IPS-18a (cell line): ENCODE measurements at regions not wholly inside any gene's neighbourhood (a gene's known extent, or its start where the extent isn't known, plus 50 kb on each side); places are given as distances from the start of the nearest gene placed in this dataset.

Experiments used
- H3K27ac ChIP-seq: one replicate; pipeline ENCODE4 v1.5.1; 2013; ENCODE audit warnings: low read length
- H3K27me3 ChIP-seq: one replicate; pipeline ENCODE4 v1.6.1; 2013; ENCODE audit warnings: mild to moderate bottlenecking, low read length; ENCODE audit not compliant: control insufficient read depth, insufficient read depth
- H3K36me3 ChIP-seq: one replicate; pipeline ENCODE4 v1.6.1; 2013; ENCODE audit warnings: low read depth, low read length; ENCODE audit not compliant: control insufficient read depth
- H3K4me1 ChIP-seq: one replicate; pipeline ENCODE4 v1.6.1; 2013; ENCODE audit warnings: low read depth, low read length; ENCODE audit not compliant: control insufficient read depth
- H3K4me3 ChIP-seq: one replicate; pipeline ENCODE4 v1.5.1; 2013; ENCODE audit warnings: low read length
- H3K9ac ChIP-seq: one replicate; pipeline ENCODE4 v1.6.1; 2013; ENCODE audit warnings: mild to moderate bottlenecking, low read length, moderate library complexity
- H3K9me3 ChIP-seq: one replicate; pipeline ENCODE4 v1.6.1; 2013; ENCODE audit warnings: low read depth, low read length; ENCODE audit not compliant: control insufficient read depth

GRCh38 chr11:90738799-90739198 lies 516.0 kb upstream of the CHORDC1 start:
- Histone ChIP-seq H3K27ac (no peak overlapping the region), H3K27me3 (no peaks in the 10 kb centered on the region), H3K9me3 (no peaks in the 10 kb centered on the region), H3K36me3 (no peaks in the 10 kb centered on the region), H3K4me1 (peaks cover 17% of the 10 kb centered on the region), H3K9ac (no peak overlapping the region), H3K4me3 (no peak overlapping the region)

DNA sequence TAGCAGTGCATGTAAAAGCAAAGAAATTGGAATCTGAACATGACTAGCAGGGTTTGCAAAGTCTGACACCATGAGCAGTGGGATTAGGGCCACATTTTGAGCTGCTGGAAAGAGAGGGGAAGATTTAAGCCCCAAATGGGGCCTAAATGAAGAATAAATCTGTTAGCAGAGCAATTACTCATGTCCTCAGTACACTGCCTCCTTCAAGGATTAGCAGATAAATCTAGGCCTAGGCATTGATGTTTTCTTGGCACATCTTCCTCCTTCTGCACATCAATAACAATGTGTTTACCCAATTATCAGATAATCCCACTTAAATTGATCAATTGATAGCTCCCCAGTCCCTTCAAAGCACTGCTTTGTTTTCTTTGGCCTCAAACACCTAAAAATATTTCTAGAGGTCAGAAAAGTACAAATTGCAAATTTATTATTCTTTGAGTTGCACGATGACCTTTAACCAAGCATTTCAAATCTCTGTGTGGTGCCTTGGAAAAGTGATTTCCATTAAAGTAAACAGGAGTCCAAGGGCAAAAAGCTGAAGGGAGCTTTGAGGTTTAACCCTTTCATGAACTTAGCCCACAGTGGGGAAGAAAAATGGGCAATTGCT lies 514.7 kb upstream of the CHORDC1 start:
- Histone ChIP-seq H3K4me3 (no peak overlapping the region), H3K27ac (no peak overlapping the region), H3K36me3 (no peaks in the 10 kb centered on the region)

GRCh38 chr11:90732486-90732885 lies 509.6 kb upstream of the CHORDC1 start:
- Histone ChIP-seq H3K9me3 (no peaks in the 10 kb centered on the region), H3K4me3 (no peak overlapping the region), H3K27ac (no peak overlapping the region), H3K27me3 (no peaks in the 10 kb centered on the region), H3K36me3 (no peaks in the 10 kb centered on the region), H3K4me1 (peaks cover 10% of the 10 kb centered on the region), H3K9ac (no peak overlapping the region)

More for the DNA sequence above, 514.7 kb upstream of the CHORDC1 start:
- peaks cover 17% of the 10 kb centered on the region for H3K4me1 ChIP-seq
- no peaks in the 10 kb centered on the region for H3K27me3 ChIP-seq
- H3K9ac ChIP-seq = no peak overlapping the region
- no peaks in the 10 kb centered on the region for H3K9me3 ChIP-seq

DNA sequence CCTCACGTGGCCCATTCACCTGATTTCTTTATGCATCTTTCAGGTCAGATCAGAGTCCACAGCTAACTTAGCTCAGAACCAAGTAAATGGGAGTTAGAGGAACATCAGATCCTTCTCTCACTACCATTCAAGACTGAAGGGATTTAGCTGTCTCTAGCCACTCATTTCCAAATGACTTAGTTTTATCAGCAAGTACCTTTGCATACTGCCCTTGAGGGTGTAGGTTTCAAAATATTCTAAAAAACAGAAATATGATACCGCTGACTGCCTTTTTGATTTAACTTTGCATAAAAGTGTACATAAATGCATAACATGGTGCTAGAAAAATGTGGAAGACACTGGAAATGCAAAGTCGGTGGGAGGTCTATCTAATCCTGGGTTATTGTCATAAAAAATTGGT lies 500.6 kb upstream of the CHORDC1 start:
- H3K27ac ChIP-seq = no peak overlapping the region
- H3K9ac ChIP-seq = no peak overlapping the region
- H3K36me3 ChIP-seq = no peaks in the 10 kb centered on the region
- no peaks in the 10 kb centered on the region for H3K9me3 ChIP-seq
- H3K4me1 ChIP-seq = no peaks in the 10 kb centered on the region
- H3K4me3 ChIP-seq = no peak overlapping the region
- no peaks in the 10 kb centered on the region for H3K27me3 ChIP-seq

DNA sequence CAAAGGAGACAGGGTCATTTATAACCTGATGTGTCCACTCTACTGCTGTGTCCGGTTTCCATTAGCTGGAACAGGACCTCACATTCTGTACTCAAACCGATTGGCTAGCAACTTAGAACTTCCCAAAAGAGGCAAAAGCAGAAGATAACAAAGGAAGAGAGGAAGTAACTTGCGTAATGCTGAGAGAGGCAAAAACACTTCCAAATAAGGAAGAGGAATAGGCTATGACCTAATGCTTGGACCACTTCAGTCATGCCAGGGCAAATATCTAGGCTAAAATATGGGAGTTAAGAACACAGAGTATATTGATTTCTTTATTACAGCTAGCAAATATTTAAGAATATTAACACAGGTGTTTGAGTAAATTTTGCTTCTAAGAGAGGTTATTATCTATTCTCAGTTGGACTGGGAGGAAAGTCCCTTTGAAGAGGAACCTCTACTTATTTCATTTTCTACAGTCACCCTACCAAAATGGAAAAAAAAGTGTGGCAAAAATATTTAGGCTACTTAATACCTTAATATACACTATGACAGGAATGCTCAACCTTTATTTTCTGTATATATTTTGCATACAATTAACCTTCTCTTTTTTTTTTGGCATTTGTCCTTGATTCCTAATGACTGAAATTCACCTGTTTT lies 499.8 kb upstream of the CHORDC1 start:
- H3K4me1 ChIP-seq = no peaks in the 10 kb centered on the region
- no peak overlapping the region for H3K9ac ChIP-seq
- no peaks in the 10 kb centered on the region for H3K9me3 ChIP-seq
- H3K27ac ChIP-seq = no peak overlapping the region
- no peaks in the 10 kb centered on the region for H3K27me3 ChIP-seq
- no peaks in the 10 kb centered on the region for H3K36me3 ChIP-seq
- H3K4me3 ChIP-seq = no peak overlapping the region

DNA sequence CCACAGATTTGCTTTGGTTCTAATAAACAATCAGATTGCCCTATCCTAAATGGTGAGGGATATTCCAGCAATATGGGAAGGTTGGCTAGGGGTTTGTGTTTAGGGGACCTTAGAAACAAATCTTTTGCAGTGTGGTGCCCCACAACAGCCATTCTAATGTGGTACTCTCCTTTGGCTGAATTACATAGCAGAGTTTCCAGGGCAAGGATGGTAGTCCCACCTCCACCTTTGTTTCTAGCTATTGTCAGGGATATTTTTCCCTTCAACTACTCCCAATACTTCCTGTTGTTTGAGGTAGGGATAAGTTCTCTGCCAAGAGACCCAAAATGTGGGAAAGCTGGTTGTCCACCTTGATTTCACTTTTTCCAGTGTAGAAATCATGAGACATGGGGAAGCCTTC lies 494.7 kb upstream of the CHORDC1 start:
- peaks cover 5% of the 10 kb centered on the region for H3K4me1 ChIP-seq
- no peak overlapping the region for H3K27ac ChIP-seq

DNA sequence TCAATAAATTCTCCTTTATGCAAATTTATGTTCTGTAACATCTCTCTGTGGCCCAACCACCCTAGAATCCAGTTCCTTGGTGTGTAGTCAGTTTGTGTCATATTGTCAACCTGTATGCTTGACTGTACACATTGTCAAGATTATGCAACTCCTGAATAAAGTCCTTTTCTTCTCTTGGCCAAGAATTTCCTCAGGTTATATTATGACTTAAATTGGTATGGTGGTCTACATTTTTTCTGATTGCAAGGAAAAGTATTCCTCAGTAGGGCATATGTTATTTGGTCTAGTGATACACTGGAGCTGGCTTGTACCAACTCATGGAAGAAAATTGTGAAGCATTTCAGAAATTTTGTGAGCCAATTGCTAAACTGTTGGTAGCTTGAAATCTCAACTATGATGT lies 482.8 kb upstream of the CHORDC1 start:
- no peak overlapping the region for H3K4me3 ChIP-seq
- H3K27me3 ChIP-seq = no peaks in the 10 kb centered on the region
- H3K9ac ChIP-seq = no peak overlapping the region
- H3K36me3 ChIP-seq = no peaks in the 10 kb centered on the region
- H3K4me1 ChIP-seq = peaks cover 12% of the 10 kb centered on the region
- H3K27ac ChIP-seq = no peak overlapping the region
- no peaks in the 10 kb centered on the region for H3K9me3 ChIP-seq

More for the DNA sequence above, 494.7 kb upstream of the CHORDC1 start:
- no peaks in the 10 kb centered on the region for H3K27me3 ChIP-seq
- no peaks in the 10 kb centered on the region for H3K9me3 ChIP-seq
- H3K36me3 ChIP-seq = no peaks in the 10 kb centered on the region
- no peak overlapping the region for H3K4me3 ChIP-seq
- no peak overlapping the region for H3K9ac ChIP-seq

DNA sequence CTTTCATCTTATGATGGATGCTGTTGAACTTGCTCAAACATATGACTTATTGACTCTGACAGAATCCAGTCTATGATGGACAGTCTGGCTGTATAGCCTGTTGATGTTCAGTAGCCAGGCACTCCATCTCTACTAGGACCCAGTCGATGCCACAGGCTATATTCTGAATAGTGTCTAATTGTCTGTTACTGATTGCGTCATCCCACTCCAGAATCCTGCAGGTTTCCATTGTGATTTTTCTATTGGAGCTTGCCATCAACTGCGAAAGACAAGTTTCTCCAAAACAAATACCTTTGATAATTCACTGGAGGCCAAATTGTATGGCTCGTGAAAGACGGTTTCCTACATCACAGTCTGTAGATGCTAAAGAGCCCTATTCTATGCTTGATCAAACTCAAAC lies 481.7 kb upstream of the CHORDC1 start:
- Histone ChIP-seq H3K27ac (no peak overlapping the region), H3K4me1 (peaks cover 12% of the 10 kb centered on the region), H3K4me3 (no peak overlapping the region), H3K9me3 (no peaks in the 10 kb centered on the region), H3K36me3 (no peaks in the 10 kb centered on the region), H3K27me3 (no peaks in the 10 kb centered on the region), H3K9ac (no peak overlapping the region)

- Histone ChIP-seq H3K9me3 (no peaks in the 10 kb centered on the region), H3K4me3 (no peak overlapping the region), H3K36me3 (no peaks in the 10 kb centered on the region), H3K4me1 (peaks cover 12% of the 10 kb centered on the region), H3K27me3 (no peaks in the 10 kb centered on the region), H3K9ac (no peak overlapping the region), H3K27ac (no peak overlapping the region)
These were observed 478.9 kb upstream of the CHORDC1 start for GRCh38 chr11:90701716-90702115.

DNA sequence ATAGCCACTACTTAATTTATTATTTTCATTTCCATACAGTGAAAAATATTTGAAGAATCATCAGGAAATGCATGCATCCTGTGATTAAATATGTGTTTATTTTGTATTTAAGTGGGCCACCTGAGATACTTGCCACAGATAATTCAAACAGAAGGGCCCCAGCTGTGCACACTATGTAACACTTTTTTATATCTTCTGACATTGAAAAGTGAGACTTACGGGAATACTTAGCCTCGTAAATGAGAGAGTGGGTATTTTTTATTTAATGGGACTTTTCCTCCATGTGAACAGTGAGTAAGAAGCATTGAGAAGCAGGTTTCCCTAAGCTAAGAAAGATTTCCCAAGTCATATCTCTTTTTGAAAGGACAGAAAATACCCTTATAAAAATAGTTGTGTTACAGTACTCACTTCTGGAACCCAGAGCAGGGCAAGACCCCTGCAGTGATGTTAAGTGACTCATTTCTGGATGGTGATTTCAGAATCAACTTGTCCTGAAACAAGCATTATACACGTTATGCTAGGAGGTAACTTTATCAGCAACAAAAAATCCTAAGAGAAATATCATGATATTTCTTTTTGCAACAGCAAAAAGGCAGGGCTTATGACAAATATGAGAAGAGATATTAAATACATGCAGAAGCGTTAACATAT lies 478.1 kb upstream of the CHORDC1 start:
- Histone ChIP-seq H3K27me3 (no peaks in the 10 kb centered on the region), H3K4me1 (peaks cover 12% of the 10 kb centered on the region), H3K4me3 (no peak overlapping the region), H3K9me3 (no peaks in the 10 kb centered on the region), H3K27ac (no peak overlapping the region), H3K9ac (no peak overlapping the region), H3K36me3 (no peaks in the 10 kb centered on the region)

- Histone ChIP-seq H3K4me3 (no peak overlapping the region), H3K36me3 (no peaks in the 10 kb centered on the region), H3K27me3 (no peaks in the 10 kb centered on the region)
These were observed 477.0 kb upstream of the CHORDC1 start for GRCh38 chr11:90699791-90700400.

More at GRCh38 chr11:90699791-90700400, 477.0 kb upstream of the CHORDC1 start:
- H3K27ac ChIP-seq = no peak overlapping the region
- H3K9me3 ChIP-seq = no peaks in the 10 kb centered on the region
- H3K4me1 ChIP-seq = peaks cover 12% of the 10 kb centered on the region
- H3K9ac ChIP-seq = no peak overlapping the region
